GM19043 (cell line): ENCODE measurements at regions not wholly inside any gene's neighbourhood (a gene's known extent, or its start where the extent isn't known, plus 50 kb on each side); places are given as distances from the start of the nearest gene placed in this dataset.

Experiments used
- ATAC-seq: cut with Tn5 transposase; IDR thresholded peaks from one replicate; pipeline ENCODE4 v1.9.1; 2021; ENCODE audit warnings: low read depth; ENCODE audit not compliant: unreplicated experiment

GRCh38 chr10:21329995-21330627, 195.4 kb downstream of the SKIDA1 start:
- no peak for ATAC-seq

GRCh38 chr10:21327289-21327993, 198.0 kb downstream of the SKIDA1 start:
- ATAC-seq: no peak

DNA sequence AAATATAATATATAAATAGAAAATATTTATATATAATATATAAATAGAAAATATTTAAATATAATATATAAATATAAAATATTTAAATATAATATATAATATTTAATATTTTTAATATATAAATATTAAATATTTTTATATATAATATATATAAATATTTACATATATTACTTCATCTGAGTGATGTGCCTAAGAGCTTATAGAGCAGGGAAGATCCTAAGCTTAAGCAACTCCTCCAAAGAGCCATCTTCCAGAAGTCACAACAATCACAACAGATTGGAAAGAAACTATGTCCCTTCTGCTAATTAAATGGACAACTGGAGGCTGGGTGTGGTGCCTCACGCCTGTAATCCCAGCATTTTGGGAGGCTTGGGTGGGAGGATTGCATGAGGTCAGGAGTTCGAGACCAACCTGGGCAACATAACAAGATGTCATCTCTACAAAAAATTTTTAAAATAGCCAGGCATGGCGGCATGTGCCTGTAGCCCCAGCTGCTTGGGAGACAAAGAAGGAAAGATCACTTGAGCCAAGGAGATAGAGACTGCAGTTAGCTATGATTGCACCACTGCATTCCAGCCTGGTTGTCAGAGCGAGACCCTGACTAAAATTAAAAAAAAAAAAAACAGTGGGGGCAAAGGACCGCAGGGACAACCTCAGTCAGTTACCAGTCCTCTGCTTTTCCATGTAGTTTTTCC, 198.7 kb downstream of the SKIDA1 start:
- no peak for ATAC-seq

DNA sequence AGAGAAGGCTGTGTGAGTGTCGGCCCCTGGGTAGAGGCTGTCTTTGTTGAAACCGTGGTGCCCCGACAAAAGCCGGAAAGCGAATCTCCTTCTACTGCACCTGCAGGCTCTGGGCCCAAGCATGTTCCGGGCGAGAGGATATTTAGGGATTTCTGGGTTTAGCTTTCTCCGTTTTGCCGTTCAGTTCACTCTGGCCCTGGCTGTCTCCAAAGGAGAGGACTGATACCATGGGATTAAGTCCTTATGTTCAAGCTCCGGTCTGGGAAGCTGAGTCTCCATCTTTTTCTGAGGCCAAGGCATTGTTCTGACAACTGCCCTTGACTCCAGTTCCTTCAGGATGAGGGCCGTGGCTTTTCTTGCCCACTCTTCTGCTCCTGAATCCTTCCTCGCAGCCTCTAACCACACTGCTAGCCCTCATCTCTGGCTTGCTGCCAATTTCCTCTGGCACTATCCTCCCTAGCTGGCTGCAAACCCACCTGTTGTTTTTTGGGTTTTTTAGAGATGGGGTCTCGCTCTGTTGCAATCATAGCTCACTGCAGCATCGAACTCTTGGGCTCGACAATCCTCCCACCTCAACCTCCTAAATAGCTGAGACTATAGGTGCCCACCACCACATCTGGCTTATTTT, 206.8 kb downstream of the SKIDA1 start:
- ATAC-seq: no peak

GRCh38 chr10:21317902-21318301, 207.6 kb downstream of the SKIDA1 start:
- ATAC-seq: no peak

DNA sequence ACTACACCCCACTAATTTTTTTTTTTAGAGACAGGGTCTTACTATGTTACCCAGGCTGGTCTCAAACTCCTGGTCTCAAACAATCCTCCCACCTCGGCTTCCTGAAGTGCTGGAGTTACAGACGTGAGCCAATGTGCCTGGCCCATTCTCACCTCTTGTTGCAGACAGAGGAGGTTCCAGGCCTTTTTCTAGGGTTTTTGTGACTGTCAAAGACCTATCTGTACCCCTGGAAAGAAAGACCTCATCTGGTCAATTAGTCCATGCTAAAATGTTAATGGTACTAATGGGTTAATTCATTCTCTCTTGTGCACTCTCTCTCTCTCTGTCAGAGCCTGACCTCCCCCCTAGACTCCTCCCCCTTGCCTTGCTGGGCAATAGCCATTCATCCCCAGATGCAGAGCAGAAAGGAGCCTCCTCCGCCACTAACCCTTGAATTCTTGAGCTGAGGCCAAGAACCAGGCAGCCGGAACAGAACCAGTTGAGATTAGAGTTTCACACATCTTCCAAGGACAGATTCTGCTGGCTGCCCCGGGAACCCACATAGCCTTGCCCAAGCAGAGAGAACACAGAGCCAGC, 209.7 kb downstream of the SKIDA1 start:
- ATAC-seq: no peak

- no peak for ATAC-seq
Measured at GRCh38 chr10:21314906-21315644, 210.4 kb downstream of the SKIDA1 start.

- no peak for ATAC-seq
Measured at GRCh38 chr10:21314111-21314626, 211.3 kb downstream of the SKIDA1 start.

DNA sequence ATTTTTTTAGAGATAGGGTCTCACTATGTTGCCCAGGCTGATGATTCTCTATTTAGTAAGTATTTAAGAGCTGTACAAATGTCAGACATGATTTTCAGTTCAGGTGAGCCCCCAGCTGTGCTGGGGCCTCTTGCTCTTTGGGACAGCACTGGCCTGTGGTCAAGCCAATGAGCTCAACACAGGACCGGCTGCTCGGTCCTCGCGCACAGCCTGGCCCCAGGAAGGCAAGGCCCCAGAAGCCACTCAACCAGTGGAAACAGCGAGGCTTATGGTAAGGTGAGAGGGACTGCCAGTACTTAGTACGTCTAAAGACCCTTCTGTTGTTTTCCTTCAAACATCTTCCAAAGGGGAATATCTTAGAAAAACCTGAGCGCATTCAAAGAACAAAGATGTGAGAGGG, 211.8 kb downstream of the SKIDA1 start:
- ATAC-seq: no peak

DNA sequence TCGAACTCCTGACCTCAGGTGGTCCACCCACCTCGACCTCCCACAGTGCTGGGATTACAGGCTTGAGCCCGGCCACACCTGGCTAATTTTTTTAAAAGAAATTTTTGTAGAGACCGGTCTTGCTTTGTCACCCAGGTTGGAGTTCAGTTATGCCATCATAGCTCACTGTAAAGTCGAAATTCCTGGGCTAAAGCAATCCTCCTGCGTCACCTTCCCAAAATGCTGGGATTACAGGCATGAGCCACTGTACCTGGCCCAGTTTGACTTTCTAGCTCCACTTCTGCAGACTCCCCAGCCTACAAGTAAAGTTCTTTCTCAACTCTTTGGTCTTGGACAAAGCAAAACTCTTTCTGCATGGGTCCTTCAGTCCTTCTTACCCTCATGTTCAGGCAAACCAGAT, 214.1 kb downstream of the SKIDA1 start:
- ATAC-seq: no peak

- ATAC-seq: no peak
Measured at GRCh38 chr10:21309427-21309826, 216.1 kb downstream of the SKIDA1 start.

DNA sequence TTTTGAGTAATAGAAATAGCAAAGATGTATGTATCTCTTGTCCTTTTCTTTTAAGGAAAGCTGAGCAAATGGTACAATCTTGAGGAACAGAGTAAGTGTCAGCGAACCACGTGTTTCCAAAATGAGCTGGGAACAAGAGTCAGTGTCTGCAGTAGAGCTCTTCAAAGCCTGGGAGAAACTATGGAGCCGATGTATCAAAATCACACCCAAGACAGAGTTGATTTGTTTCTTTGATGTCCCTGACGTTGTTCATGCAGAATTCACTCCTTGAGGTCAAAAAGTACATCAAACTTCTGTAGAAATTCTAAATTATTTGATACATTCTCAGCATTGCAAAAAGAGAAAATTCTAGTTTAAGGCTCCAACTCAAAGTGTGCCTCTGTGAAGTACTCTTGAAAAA, 216.5 kb downstream of the SKIDA1 start:
- ATAC-seq: no peak

DNA sequence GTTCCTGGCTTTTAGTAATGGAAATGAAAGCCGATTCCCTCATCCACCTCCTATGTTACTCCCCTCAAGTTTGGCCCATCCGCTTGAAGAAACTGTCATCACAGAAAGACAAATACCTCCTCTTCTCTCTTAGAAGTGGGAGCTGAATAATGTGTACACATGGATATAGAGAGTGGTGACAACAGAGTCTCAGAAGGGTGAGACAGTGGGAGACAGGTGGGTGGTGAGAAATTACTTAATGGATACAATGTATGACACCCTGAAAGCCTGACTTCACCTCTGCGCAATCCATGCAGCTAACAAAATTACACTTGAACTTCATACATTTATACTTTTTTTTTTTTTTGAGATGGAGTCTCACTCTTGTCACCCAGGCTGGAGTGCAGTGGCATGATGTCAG, 217.5 kb downstream of the SKIDA1 start:
- ATAC-seq: no peak

GRCh38 chr10:21304608-21305007, 220.9 kb downstream of the SKIDA1 start:
- no peak for ATAC-seq

- no peak for ATAC-seq
Measured at GRCh38 chr10:21304198-21304597, 221.3 kb downstream of the SKIDA1 start.

GRCh38 chr10:21300551-21300950, 224.9 kb downstream of the SKIDA1 start:
- no peak for ATAC-seq

GRCh38 chr10:21299330-21299729, 226.2 kb downstream of the SKIDA1 start:
- ATAC-seq: no peak

- no peak for ATAC-seq
Measured at GRCh38 chr10:21298701-21299100, 226.8 kb downstream of the SKIDA1 start.

DNA sequence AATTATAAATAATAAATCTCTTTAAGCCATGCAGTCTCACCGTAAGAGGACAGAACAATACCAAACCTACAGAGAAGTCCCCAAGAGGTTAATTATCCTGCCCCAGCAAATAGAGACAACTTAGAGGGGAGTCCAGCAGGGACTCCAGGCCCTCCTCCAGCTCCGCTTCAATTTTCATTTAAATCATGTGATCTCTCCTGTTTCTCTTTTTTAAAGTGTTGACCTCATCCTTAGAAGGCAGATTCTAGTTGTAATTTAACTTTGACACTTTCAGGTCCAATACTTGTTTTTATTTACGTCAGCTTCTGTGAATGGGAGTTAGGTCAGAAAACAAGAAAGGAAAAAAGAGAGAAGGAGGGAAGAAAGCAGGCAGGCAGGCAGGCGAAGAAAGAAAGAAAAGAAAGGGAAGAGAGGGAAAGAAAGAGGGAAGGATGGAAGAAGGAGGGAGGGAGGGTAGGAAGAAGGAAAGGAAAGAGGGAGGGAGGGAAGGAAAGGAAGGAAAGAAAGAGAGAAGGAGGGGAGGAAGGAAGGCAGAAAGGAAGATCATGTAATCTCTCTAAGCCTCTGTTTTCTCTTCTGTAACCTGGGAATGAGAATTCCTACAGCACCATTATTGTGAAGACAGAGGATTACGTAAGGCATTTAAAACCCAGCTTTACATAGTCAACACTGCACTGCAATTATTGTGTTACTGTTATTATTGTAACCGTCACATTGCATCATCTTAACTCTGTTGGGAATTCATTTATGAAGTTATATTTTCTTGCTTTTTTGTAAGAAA, 227.7 kb downstream of the SKIDA1 start:
- no peak for ATAC-seq
